GM12864 (cell line): ENCODE measurements at regions not wholly inside any gene's neighbourhood (a gene's known extent, or its start where the extent isn't known, plus 50 kb on each side); places are given as distances from the start of the nearest gene placed in this dataset.

Experiments
- DNase-seq: peaks from one replicate; pipeline ENCODE4 v3.0.0-alpha.2; 2011; ENCODE audit warnings: low read depth
- H3K4me3 ChIP-seq: 2 replicates; pipeline ENCODE4 v1.5.1; 2011; ENCODE audit warnings: mild to moderate bottlenecking, low read depth, low read length, control low read depth
- TF ChIP-seq, protein P1 (sequence below): IDR thresholded peaks from 2 replicates; pipeline ENCODE4 v1.5.1; 2011; ENCODE audit warnings: low read depth, mild to moderate bottlenecking, moderate library complexity, low read length, control low read depth, inconsistent platforms; ENCODE audit errors: missing control alignments

DNA sequence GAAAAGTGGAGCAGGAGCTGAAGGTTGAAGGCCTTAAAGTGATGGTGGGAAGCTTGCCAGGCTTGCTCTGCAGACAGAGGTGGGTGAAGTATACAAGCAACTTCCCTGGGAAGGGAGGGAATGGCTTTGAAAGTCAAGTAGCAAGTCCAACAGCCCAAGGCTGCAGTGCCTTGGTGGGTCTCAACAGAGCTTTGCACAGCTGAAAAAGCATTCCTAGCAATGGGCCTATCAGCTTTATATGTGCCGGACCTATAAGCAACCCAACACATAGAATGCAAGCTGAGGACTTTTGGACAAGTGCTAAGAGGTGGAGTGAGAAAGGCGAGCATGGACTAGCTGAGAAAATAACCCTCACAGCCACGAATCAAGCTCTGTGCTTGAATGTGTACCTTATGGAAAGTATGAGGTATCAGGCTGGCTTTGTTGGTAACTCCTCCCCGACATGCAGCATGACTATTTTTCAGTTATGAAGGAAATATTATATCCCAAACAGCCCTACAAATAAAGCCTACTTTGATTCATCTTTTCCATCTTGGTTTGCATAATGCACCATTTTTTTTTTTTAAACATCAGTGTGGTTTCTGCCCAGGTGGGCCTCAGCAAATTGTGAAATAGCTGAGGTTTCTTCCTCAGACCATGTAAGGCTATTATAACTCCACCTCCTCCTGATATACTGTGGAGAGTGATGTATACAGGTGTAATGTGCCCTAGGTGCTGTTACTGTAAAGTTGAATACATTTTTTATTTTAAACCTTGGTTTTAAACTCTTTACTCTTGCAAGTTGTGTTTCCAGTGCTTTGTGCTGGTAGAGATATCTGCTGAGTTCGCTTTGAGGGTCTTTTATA lies 241.4 kb upstream of the CXCR4 start:
- DNase-seq, result no peak
- no peak overlapping the region for H3K4me3 ChIP-seq
- TF ChIP-seq, protein P1, sequence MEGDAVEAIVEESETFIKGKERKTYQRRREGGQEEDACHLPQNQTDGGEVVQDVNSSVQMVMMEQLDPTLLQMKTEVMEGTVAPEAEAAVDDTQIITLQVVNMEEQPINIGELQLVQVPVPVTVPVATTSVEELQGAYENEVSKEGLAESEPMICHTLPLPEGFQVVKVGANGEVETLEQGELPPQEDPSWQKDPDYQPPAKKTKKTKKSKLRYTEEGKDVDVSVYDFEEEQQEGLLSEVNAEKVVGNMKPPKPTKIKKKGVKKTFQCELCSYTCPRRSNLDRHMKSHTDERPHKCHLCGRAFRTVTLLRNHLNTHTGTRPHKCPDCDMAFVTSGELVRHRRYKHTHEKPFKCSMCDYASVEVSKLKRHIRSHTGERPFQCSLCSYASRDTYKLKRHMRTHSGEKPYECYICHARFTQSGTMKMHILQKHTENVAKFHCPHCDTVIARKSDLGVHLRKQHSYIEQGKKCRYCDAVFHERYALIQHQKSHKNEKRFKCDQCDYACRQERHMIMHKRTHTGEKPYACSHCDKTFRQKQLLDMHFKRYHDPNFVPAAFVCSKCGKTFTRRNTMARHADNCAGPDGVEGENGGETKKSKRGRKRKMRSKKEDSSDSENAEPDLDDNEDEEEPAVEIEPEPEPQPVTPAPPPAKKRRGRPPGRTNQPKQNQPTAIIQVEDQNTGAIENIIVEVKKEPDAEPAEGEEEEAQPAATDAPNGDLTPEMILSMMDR, result no peak

DNA sequence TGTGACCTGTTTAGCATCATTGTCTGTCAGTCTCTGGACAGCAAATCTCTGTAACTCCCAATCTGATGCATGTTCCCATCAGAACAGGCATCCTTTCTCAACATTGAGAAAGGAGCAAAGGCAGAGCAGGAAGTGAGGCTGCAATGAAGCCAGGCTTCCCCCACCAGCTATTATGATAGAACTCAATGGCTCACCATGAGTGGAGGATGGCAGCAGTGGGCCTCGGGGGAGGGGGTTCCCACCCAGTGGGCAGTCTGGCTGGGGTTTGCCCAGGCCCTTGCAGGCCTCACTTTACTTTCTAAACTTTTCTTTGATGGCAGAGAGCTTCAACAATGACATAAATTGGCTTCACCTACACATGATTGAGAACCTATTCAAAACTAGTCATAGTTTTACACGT lies 240.6 kb upstream of the CXCR4 start:
- H3K4me3 ChIP-seq, result no peak overlapping the region
- no peak for DNase-seq
- TF ChIP-seq, protein P1, result no peak

DNA sequence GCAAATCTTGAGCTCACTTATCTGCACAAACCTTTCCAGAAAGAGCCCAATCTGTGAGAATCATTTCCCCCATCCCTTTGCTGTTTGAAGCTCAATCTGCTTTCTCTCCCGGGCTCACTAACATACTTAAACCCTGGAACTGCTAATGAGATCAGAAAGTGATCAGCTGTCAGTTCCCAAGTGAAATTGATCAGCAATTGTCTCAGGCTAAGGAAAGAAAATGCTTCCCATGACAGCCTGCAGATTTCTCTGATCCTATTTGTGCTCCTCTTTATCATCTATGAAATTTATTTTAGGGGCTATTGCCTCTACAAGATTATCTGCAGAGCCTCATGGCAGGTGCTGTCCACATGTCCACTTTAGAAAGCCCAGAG lies 239.0 kb upstream of the CXCR4 start:
- H3K4me3 ChIP-seq, result no peak overlapping the region
- TF ChIP-seq, protein P1, result no peak
- no peak for DNase-seq

DNA sequence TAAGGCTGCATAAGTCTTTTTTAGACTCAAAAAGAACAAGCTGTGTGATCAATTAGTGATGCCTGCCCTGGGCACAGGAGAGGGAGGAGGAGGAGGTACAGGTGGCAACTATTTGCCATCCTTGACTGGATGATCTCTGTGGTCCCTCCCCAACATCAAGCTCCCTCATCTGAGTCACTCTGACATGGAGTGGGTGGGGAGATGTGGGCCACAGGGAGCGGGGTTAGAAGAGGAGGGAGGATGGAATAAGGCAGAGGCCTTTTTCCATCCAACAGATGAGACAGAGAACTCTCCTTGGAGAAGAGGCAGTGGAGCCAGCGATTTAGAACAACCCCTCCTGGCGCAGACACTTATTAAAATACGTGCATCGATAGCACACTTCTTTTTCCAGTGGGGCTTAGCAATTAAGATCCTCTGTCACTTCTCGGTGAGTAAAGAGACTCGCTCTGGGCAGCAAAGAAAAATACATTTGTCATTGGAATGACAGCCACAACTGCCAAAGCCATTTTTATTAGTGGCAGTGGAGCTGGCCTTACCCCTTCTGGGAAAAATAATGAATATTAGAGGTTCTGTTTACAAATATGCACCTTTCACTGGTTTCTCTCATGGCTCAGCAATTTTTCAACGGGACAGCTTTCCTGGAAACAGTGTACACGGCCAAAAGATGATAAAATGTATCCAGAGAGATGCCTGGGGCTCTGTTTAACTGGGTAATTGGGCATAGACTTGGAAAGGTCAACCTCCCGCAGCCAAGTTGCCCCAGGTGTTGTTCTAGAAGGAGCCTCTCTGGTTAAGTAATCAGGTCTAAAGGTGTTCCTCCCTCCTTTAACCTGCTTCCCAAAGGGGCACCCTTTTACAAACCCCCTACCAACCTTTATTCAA lies 238.4 kb upstream of the CXCR4 start:
- TF ChIP-seq, protein P1, result no peak
- no peak overlapping the region for H3K4me3 ChIP-seq
- DNase-seq, result no peak

DNA sequence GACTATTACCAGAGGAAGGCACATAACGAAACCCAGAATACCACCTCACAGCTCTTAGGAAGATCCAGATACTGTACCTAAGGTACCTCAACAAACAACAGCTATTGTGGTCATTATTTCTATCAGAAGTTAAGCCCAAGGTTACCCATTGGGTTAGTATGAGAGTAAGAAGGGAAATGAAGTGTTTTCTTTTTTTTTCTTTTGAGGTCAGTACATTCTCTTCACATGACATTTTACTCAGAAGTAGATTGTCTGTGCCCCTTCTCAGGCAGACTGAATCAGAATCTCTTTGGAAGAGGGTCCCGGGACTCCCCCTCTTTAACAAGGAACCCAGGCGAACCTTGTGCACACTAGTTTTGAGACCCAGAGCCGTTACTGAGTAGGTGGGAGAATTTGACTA lies 233.7 kb upstream of the CXCR4 start:
- no peak for DNase-seq
- TF ChIP-seq, protein P1, result no peak
- no peak overlapping the region for H3K4me3 ChIP-seq

DNA sequence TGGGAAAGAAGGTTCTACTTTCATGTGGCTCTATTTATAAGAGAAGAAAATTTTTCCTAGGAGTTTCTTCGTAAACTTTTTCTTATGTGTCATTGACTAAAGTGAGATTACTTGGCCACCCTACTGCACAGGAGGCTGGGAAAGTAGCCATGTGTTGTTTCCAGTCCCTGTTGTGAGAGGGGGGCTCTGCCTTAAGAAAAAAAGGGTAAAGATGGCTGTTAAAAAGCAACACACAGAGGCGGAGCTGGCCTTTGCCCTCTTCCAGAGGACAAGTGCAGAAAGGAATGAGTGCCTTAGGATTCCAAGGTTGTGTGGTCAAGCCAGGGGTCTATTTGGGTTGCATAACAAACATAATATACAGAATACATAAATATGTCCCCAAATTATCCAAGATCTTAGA lies 230.0 kb upstream of the CXCR4 start:
- no peak for DNase-seq
- H3K4me3 ChIP-seq, result no peak overlapping the region
- TF ChIP-seq, protein P1, result no peak
